ENCODE measurements at regions not wholly inside any gene's neighbourhood (a gene's known extent, or its start where the extent isn't known, plus 50 kb on each side); places are given as distances from the start of the nearest gene placed in this dataset.

DNA sequence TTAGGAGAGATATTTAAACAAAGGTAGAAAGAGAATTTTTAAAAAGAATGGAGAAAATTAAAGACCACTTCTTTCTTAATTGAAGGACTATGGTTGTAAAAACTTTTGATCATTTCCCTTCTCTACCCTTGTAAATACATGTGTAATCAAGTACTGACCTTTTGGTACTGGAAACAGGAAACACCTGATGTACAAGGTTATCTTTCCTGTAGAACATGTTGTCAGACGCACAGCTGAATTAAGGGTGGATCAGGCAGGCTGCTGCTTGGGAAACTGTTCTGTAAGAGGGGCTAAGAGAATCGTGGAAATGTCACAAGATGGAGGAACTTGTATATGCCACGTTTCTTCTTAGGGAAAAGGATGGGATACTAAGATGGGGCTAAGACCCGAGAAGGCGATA, 341.6 kb downstream of the ZNF608 start:
- ATAC-seq = no peak
- Histone ChIP-seq H4K20me1 (ENCODE audit: insufficient read depth) (no peaks in the 10 kb centered on the region), H3K9me3 (ENCODE audit: control insufficient read depth in 1 of 2, insufficient read depth in 1 of 2, low read depth in 1 of 2, low read length in 2 of 2) (no peaks in the 10 kb centered on the region), H3K9ac (ENCODE audit: low read length) (no peak overlapping the region), H3K27ac (ENCODE audit: low read depth, low read length) (no peak overlapping the region), H3K36me3 (ENCODE audit: control insufficient read depth in 1 of 2, insufficient read depth in 2 of 2, low read length in 2 of 2) (no peaks in the 10 kb centered on the region), H3K4me1 (ENCODE audit: control insufficient read depth in 1 of 2, insufficient read depth in 2 of 2, low read length in 2 of 2) (peaks cover 0 to 36% of the 10 kb centered on the region in 2 experiments), H2AFZ (ENCODE audit: low read depth, low read length, poor library complexity, severe bottlenecking) (no peak overlapping the region), H3K27me3 (ENCODE audit: insufficient read depth, low read length) (no peaks in the 10 kb centered on the region), H3K4me2 (ENCODE audit: low read length) (no peak overlapping the region), H3K9me2 (ENCODE audit: insufficient read depth) (no peaks in the 10 kb centered on the region), H3K4me3 (replicated peaks in 1 of 2; ENCODE audit: low read depth in 1 of 2, low read length in 2 of 2) (no peak overlapping the region), H3K79me2 (ENCODE audit: insufficient read depth, low read length) (no peaks in the 10 kb centered on the region)
- CTCF ChIA-PET = no interaction called here
- TF ChIP-seq POLR2AphosphoS5 (IDR thresholded peaks at IDR 0.05; ENCODE audit: low read depth, low read length) (no peak), RAD21 (IDR thresholded peaks at IDR 0.05; ENCODE audit: low read depth) (no peak), EGR1 (IDR thresholded peaks at IDR 0.05; ENCODE audit: low read depth) (no peak), EZH2phosphoT487 (IDR thresholded peaks at IDR 0.05; ENCODE audit: borderline replicate concordance) (no peak), ELF1 (IDR thresholded peaks at IDR 0.05; ENCODE audit: borderline replicate concordance, low read depth) (no peak), SIN3A (IDR thresholded peaks at IDR 0.05; ENCODE audit: low read depth) (no peak), CBX3 (IDR thresholded peaks at IDR 0.05; ENCODE audit: low read depth) (no peak), TCF7L2 (IDR thresholded peaks at IDR 0.05; ENCODE audit: borderline replicate concordance, extremely low read depth, insufficient read depth, insufficient read length) (no peak), ZNF274 (IDR thresholded peaks at IDR 0.05; ENCODE audit: low read depth, low read length) (no peak)
- TF ChIP-seq, protein P1, sequence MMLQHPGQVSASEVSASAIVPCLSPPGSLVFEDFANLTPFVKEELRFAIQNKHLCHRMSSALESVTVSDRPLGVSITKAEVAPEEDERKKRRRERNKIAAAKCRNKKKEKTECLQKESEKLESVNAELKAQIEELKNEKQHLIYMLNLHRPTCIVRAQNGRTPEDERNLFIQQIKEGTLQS (IDR thresholded peaks at IDR 0.05) = no peak
- TF ChIP-seq, protein P2, sequence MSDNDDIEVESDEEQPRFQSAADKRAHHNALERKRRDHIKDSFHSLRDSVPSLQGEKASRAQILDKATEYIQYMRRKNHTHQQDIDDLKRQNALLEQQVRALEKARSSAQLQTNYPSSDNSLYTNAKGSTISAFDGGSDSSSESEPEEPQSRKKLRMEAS (IDR thresholded peaks at IDR 0.05) = no peak
- RAD21 ChIA-PET (ENCODE audit: low non-redundant PET in 1 of 2, low total read pairs in 2 of 2, uncharacterized antibody in 2 of 2, unreplicated experiment in 2 of 2) = no interaction called here
- intact Hi-C loops (cut with micrococcal nuclease) = no loop called here
- POLR2A ChIA-PET = no interaction called here
- no peak for DNase-seq (ENCODE audit: low read depth, low spot score)
- BruUV-seq (replicated peaks) = no TSS peak

DNA sequence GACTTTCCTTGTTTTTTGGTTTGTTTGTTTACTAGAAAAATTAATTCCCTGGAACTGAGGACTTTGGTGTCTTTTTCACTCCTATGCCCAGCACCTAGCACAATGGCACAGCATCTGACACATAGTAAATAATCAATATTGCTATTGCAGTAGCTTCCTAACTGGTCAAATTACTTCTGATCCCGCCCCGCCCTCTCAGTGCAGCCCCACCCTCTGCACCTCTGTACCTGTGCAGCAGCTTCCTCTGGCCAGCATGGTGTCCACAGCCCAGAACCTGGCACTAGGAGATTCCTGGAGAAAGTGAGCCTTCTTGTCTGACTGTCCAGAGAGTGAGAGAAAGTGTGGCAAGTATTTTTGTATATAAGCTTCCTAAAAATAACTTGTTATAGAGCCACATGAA, 343.2 kb downstream of the ZNF608 start:
- Histone ChIP-seq H3K27ac (ENCODE audit: low read depth, low read length) (peak overlapping the region; percentile 59; the same call in 1 of the 2 replicates), H3K36me3 (ENCODE audit: control insufficient read depth in 1 of 2, insufficient read depth in 2 of 2, low read length in 2 of 2) (no peaks in the 10 kb centered on the region), H3K4me1 (ENCODE audit: control insufficient read depth in 1 of 2, insufficient read depth in 2 of 2, low read length in 2 of 2) (peaks cover 0 to 23% of the 10 kb centered on the region in 2 experiments), H3K27me3 (ENCODE audit: insufficient read depth, low read length) (no peaks in the 10 kb centered on the region), H3K79me2 (ENCODE audit: insufficient read depth, low read length) (no peaks in the 10 kb centered on the region), H2AFZ (ENCODE audit: low read depth, low read length, poor library complexity, severe bottlenecking) (peak overlapping the region; percentile 19), H3K4me2 (ENCODE audit: low read length) (peak overlapping the region; percentile 29; the same call in 1 of the 2 replicates), H4K20me1 (ENCODE audit: insufficient read depth) (no peaks in the 10 kb centered on the region), H3K4me3 (replicated peaks in 1 of 2; ENCODE audit: low read depth in 1 of 2, low read length in 2 of 2) (no peak overlapping the region), H3K9ac (ENCODE audit: low read length) (no peak overlapping the region), H3K9me2 (ENCODE audit: insufficient read depth) (no peaks in the 10 kb centered on the region), H3K9me3 (ENCODE audit: control insufficient read depth in 1 of 2, insufficient read depth in 1 of 2, low read depth in 1 of 2, low read length in 2 of 2) (no peaks in the 10 kb centered on the region)
- intact Hi-C loops (cut with micrococcal nuclease) = no loop called here
- ChIA-PET POLR2A (no interaction called here), RAD21 (ENCODE audit: low non-redundant PET in 1 of 2, low total read pairs in 2 of 2, uncharacterized antibody in 2 of 2, unreplicated experiment in 2 of 2) (no interaction called here), CTCF (no interaction called here)
- no TSS peak for BruUV-seq (replicated peaks)
- DNase-seq (ENCODE audit: low read depth, low spot score) (peak; percentile 27), ATAC-seq (peak; percentile 88)
- TF ChIP-seq POLR2A (IDR thresholded peaks at IDR 0.05; ENCODE audit: borderline replicate concordance, extremely low read depth, insufficient read depth, insufficient read length) = no peak
- no peak for TF ChIP-seq POLR2AphosphoS5 (IDR thresholded peaks at IDR 0.05; ENCODE audit: low read depth, low read length)
- no peak for TF ChIP-seq YY1 (IDR thresholded peaks at IDR 0.05; ENCODE audit: extremely low read depth, insufficient replicate concordance, low read depth, low read length)
- 0 out of 2 replicates have a peak, but pooled peaks have one; percentile 11 for TF ChIP-seq CEBPB (IDR thresholded peaks at IDR 0.05; ENCODE audit: low read depth)

Measured in HCT116 (cell line).